GM18498 (cell line): ENCODE measurements at regions not wholly inside any gene's neighbourhood (a gene's known extent, or its start where the extent isn't known, plus 50 kb on each side); places are given as distances from the start of the nearest gene placed in this dataset.

Experiments used
- ATAC-seq: cut with Tn5 transposase; IDR thresholded peaks from one replicate; pipeline ENCODE4 v1.9.1; 2021; ENCODE audit warnings: mild to moderate bottlenecking, moderate library complexity; ENCODE audit not compliant: unreplicated experiment

DNA sequence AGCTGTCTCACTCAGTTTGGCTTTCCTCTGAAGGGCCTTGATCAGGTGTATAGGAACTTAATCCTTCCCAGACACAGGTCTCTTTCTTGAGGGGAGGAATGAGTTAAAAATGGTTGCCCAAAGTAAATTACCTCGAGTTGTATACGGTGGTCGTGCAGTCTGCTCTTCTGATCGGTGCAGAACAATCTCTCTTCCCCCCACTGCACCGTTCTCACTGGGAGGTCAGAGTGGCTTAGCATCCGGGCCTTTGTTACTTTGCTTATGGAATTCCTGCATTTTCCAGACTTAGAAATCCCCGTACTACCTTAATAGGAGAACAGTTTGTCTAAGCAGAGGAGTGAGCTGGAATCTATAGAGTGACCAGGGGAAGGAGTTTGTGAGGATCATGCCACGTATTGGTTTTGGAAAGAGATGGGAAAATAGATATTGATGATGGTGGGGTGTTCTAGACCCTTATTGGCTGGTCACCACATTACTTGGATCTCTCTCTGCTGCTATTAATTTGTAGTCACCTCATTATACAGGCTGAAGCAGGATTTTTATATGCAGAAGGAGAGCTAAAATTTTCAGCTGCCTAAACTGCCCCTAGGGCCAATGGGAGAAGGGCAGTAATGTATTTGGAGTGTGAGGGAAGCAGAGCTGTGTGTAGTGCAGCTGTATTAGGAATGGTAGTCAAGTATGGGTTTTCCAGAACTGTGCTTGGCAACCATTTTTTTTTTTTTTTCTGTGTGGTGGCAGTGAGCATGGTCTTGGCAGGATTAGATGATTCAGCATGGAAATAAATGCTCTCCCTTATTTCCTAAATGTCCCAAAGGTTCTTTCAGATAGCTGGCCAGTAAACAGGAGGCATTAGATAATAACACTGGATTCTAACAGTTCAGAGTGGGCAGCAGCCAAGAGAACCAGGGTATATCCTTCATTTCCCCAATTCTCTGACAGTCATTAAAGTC is 81.5 kb downstream of the NDUFS5 start:
- ATAC-seq, result no peak

DNA sequence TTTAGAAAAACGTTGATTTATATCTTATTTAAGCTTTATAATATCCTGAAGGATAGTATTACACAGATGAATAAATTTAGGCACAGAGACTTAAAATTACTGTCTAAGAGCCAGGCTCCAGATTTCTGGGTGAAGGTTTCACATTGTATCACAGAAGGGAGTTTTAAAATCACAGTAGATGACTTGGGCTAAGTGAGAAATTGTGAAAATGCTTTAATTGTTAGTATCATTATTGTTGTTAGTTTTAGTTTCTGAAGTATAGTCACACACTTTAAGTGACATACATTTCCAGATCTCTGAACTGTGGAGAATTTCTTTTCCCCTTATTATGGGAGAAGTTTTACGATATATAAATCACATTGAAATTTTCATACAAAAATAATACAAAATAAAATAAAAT is 83.5 kb downstream of the NDUFS5 start:
- ATAC-seq, result no peak

DNA sequence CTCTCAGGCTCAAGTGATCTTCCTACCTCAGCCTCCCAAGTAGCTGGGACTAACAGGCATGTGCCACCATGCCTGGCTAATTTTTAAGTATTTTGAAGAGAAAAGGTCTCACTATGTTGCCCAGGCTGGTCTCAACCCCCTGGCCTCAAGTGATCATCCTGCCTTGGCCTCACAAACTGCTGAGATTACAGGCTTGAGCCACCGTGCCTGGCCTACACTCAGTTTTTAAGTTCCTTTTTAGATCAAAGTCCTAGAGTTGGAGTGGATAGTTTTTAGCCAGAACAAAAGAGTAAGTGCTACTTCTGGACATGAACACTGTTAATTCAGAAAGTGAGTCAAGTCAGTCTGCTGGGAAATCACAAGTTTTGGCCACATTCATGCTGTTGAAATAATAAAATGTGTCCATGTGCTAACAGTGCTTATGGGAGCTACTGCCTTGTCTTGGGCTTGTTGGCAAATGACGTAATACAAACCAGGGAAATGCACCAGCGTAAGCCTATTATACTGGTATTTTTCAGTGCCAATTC is 84.2 kb downstream of the NDUFS5 start:
- ATAC-seq, result no peak

DNA sequence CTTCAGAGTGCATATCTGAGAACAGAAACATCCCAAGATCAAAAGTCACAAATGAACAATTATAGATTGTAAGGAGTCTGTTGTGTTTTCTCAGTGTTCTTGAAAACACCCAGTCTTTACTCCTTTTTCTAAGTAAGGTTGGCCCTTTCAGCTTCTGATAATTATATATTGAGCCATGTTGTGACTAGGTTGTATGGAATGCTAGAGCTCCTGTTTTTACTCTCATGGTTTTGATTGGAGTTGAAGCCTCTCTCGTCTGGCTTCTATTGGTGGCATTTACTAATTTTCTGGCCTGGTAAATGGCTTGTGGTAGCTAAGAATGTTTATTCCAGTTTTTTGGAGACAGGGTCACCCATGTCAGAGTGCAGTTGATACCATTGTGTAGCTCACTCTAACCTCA is 84.7 kb downstream of the NDUFS5 start:
- no peak for ATAC-seq

DNA sequence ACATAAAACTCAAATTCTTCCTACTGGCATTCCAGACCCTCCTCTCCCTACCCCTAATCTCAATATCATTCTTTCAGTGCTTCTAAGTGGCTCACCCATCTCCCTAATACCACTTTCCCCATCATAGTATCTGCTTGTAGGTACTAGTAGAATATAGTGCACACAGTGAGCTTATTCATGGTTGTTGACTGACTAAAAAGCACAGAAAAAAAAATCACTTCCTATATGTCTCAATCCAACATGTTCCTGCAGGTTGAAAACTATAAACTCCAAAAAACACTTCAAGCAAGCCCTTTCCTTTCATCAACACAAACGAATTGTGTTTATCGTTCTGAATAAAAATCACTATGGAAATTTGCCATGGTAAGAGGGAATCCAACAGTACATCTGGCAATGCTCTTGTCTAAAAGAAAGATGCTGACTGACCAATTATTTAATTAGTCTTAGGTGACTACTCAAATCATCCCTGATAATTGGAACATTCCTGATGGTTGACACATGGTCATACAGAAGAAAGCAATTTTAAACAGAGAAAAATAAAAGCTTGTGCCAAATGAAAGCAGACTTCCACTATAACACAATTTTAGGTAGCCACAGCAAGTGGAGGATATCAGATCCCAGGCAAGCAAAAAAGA is 87.1 kb downstream of the NDUFS5 start:
- ATAC-seq, result no peak

DNA sequence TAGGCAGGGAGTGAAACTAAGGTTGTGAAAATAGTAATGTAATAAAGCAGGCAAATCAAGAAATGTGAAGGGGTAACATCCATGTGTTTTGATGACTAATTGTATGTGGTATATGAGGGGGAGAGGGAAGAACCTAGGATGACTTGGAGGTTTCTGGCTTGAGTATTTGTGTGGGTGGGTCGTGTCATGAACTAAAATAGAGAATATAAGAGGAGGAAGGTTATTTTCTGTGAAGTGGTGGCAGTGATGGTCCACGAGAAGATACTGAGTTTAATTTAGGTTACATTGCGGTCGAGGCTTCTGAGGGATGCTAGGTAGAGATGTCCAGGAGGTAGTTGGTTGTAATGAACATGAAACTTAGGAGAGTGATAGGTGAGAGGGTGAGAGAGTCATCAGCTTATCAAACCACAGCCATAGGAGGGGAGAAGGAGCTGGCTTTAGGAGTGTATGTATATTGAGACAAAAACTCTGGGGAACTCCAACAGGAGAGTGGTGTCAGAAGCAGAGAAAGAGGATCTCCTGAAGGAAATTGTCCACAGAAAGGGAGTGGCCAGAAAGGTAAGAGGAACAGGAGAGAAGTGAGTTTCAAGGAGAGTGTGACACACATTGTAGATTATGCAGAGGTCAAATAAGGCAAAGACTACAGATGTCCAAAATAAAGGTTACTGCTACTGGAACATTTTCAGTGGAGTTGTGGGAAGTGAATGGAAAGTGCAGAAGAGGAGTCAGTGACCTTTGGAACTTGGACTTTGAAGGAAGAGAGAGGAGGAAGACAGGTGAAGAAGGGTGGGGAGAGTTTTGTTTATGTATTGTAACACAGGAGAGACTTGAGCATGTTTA is 89.0 kb upstream of the MACF1 start:
- ATAC-seq, result no peak

DNA sequence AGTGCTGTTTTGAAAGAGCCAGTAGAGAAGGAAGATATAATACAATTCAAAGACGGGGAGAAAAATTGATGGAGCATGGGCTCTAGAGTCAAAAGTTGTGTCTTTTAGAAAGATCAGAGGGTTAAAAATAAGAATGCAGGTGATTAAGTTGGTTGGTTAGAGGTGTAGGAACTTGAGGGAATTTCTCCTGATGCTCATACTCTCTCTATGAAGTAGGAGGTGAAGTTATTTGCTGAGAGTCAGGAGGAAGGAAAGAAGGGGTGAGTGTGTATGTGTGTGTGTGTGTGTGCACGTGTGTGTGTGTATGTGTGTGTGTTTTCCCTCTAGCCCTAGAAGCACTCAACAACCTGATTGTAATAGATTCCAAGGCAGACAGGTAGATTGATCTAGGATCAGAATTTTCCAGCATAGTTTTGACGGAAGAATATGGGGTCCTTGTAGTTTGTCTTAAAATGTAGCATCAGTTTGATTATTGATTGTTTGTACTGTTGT is 88.3 kb upstream of the MACF1 start:
- no peak for ATAC-seq

DNA sequence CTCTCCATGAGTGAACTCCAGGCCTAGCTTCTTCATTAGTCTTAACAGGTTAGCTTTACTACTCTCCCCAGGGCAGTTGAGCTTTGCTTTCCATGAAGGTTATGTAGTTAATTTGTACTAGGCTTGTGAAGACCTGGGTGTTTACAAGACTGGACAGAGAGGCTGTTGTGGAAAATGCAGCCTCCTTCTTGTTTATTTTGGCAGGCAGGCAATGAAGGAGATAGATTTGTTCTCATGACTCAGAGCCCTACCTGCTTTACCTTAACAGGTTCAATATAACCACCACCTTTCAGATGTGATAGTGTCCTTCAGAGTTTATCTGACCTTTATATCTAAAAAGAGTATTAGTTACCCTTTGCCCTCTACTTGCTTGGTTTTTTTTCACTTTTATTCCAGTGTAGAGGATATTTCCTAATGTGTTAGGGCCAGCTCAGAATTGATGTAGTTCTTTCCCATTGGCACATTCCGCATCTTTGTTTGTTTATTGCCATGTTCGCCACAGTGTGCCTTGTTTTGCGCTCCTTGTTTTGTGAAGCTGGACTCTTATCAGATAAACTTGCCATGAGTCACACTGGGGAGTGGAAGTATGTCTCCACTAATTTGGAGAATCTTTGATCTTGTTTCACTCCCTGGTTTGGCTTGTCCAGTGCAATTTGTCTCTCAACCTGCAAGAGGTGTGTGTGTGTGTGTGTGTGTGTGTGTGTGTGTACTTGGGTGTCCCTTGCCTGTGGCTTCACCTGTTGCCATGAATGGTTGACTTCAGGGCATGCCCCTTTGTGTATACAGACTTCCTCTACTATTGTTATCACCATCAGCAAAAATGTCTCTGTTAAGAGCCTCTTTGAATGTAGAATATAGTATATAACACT is 87.4 kb upstream of the MACF1 start:
- no peak for ATAC-seq

DNA sequence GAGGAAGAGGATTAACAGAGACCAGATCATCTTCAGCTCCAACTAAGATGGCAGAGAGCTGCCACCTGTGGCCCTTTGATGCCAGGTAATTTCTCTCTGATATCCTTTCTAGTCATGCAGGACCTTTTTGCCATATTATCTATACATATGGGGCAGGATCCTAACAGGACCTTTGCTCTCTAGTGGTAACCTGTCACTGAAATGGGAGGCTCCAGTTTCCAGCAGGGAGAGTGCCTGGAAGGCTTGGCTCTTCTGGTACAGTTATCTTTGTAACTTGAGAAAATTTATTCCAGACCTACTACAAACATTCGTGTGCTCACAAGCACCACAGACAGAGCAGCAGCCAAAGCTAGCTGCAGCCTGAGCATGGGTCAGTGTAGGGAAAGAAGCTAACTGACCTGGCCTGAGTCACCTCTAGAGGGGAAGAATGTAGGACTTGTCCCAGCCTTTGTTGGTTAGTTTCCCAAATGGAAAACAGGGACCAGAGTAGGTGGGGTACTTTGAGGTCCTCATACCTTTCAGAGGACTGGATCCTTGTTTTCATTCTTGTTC is 86.5 kb upstream of the MACF1 start:
- no peak for ATAC-seq

DNA sequence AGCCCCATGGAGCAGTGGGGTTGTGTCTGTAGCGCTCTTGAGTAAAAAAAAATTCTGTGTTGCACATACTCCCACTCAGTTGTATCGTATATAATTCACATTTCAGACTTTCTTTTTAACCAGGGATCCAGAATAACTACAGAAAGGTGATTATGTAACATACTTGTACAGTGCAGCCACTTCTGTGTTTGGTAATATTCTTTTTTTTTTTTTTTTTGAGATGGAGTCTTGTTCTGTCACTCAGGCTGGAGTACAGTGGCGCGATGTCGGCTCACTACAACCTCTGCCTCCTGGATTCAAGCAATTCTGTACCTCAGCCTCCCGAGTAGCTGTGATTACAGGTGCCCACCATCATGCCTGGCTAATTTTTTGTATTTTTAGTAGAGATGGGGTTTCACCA is 82.4 kb upstream of the MACF1 start:
- no peak for ATAC-seq

DNA sequence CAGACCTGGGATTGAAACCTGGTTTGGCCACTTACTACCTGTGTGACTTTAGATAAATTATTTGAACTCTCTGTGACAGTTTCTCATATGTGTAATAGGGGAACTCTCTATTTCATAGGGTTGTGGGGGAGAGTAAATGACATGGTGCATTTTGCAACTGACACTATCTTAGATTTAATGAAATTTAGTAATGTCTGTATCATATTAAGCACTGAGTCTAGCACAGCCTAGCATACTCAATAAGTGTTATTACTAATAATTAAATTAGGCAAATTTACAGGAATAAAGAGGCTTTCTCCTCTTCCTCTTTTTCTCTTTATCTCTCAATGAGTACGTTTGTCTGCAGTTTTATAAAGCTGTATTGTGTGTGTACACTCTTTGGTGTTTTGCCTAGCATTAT is 80.2 kb upstream of the MACF1 start:
- ATAC-seq, result no peak

DNA sequence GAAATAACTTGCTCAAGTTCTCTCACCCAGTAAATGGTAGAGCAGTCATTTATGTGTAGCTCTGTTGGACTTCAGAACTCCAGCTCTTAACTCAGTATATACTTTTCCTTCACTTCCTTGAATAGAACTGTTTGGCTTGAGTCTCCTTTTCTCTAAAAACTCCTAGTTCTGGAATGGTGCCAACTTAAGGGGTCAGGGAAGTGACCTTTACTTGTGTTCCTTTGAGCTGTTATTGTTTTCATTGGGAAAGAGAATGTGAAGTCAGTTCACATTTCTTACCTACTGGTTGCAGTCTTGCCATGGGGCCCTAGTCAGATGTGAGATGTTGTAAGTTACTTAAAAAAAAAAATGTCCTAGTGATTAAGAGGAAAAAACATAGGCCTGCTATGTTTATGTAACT is 77.0 kb upstream of the MACF1 start:
- no peak for ATAC-seq

DNA sequence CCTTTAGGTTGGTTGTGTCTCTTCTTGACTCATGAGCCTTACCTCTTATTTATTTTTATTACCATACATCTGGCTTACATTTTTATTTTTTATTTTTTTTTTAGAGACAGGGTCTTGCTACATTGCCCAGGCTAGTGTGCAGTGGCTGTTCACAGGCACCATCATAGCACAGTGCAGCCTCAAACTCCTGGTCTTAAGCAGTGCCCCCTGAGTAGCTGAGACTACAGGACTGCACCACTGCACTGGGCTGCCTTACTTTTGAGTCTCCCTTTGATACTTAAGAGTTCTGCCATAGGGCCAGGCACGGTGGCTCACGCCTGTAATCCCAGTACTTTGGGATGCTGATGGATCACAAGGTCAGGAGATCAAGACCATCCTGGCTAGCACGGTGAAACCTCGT is 76.4 kb upstream of the MACF1 start:
- no peak for ATAC-seq

DNA sequence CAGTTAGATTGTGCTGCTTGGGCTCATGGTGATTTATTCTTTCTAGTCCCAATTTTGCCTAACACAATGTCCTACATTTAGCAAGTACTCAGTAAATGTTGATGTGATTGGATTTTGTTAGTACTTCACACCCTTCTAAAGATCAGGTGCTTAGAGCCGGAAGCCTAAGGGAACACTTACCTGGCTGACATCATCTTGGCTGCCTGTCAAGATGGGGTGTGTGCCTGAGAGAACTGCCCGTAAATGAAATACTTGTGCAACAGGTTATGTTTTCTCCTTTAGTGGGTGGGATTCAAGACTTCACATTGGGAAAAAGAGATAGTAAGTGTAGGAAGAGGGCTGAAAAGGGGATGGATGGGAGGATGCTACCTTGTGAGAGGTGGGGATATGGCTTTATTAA is 75.5 kb upstream of the MACF1 start:
- ATAC-seq, result no peak

DNA sequence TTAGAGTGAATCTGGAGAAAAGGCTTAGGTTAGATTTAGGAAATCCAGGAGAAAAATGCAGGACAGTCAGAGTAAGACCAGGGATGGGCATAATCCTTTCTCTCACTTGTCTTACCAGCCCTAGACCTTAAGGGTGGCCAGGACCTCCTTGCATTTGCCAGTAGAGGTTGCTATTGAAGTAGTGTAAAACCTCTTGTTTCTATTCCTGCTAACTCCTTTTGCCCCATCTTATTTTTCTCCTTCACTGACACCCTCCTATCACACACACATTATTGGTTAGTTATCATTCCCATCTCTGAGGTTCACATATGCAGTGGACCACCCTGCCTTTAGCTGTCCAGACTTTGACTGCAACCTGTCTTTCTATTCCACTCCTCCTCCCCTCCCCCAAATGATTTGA is 75.0 kb upstream of the MACF1 start:
- no peak for ATAC-seq

DNA sequence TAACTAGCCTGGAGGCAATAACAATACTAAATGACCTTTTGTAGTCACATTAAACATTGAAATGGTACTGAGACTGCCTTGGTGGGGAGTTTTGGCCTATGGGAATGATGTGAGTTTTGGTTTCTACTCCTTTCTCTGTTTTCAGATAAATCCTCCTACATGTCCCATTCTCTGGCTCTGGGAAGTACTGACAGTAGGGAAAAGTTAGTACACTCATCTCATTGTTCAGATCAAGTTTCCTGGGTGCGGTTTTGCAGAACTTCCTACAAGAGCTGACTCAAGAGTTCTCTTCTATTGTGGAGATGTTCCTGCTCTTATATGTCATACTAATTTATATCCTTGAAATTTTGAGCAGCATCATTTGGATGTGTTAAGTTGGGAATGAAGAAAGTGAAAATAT is 74.2 kb upstream of the MACF1 start:
- no peak for ATAC-seq

DNA sequence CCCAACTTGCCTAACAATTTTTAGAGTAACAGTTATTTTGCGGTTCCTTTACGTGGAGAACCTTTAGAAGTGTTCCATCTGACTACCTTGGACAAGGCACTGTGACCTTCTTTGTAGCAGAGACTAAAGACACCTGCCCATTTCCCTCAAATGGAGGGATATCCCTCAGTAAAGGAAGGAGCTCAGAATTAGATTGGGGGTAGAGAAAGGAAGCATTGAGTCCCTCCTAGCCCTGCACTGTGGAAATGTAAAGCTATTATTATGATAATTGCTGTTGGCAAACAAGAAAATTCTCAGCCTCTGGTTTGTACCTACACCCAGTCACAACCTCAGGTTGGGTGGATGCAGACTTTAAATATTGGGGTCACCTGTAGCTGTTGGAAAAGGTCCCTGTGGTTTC is 72.6 kb upstream of the MACF1 start:
- no peak for ATAC-seq

DNA sequence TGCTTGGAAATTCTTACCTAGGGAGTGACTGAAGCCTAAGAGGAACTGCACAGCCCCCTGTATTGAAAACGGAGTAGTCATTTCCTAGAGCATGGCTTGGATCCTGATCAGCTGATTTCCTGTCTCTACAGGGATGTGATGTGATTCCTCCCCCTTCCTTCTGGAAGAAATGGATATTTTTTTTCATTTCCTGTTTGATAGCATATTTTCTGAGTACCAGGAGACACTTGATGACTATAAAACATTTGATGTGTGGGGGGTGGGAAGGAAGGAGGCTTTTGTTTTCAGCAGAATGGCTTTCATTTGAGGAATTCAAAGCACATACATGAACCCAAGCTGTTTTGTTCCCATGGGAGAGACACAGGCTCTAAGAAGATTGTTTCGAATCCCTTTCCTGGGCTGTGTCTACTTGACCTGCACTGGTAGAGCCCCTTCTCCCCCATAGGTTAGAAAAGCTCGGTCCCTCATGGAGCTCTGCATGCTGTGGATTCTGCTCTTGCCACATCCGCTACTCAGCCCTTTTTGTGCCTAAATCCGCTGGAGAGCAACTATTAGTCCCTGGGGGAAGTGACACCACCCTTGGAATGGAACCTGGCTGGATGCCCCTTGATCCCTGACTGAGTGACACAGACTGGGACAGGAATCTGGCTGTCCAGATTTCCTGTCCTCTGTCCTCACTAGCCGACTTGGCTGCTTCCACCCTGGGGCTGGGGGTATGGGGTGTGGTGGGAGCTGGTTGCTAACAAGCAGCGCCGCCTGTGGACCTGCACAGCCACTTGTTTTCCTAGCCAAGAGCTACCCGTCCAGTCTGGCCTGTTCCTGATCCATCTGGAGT is 71.8 kb upstream of the MACF1 start:
- ATAC-seq, result no peak

DNA sequence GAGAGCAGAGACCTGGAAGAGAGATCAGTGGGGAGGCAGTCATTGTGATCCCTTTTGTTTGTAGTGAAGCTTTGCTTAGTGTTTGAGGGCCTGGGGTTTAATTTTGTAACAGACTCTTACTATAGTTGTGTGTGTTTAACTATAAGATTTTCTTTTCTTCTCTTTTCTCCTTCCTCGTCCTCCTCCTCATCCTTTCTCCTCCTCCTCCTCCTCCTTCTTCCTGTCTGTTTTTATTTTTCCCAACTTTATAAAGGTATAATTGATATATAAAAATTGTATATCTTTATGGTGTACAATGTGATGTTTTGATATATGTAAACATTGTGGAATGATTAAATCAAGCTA is 71.2 kb upstream of the MACF1 start:
- no peak for ATAC-seq
